Ishikawa (cell line): ENCODE measurements at regions not wholly inside any gene's neighbourhood (a gene's known extent, or its start where the extent isn't known, plus 50 kb on each side); places are given as distances from the start of the nearest gene placed in this dataset.

ENCODE experiments used
- CEBPB ChIP-seq: IDR thresholded peaks from 2 replicates; pipeline ENCODE4 v1.6.1; 2012
- CREB1 ChIP-seq: IDR thresholded peaks from 2 replicates; pipeline ENCODE4 v1.6.1; 2012; ENCODE audit warnings: low read depth
- EGR1 ChIP-seq: IDR thresholded peaks from 2 replicates; pipeline ENCODE4 v1.6.1; 2012
- EP300 ChIP-seq: IDR thresholded peaks from 2 replicates; pipeline ENCODE4 v1.6.1; 2012; ENCODE audit warnings: borderline replicate concordance
- FOXM1 ChIP-seq: IDR thresholded peaks from 2 replicates; pipeline ENCODE4 v1.6.1; 2012; ENCODE audit warnings: low read depth, borderline replicate concordance
- MAX ChIP-seq: IDR thresholded peaks from 2 replicates; pipeline ENCODE4 v1.6.1; 2012
- NFIC ChIP-seq: IDR thresholded peaks from 2 replicates; pipeline ENCODE4 v1.6.1; 2012
- RAD21 ChIP-seq: IDR thresholded peaks from 2 replicates; pipeline ENCODE4 v1.6.1; 2012; ENCODE audit warnings: low read depth
- REST ChIP-seq: IDR thresholded peaks from 2 replicates; pipeline ENCODE4 v1.6.1; 2012; ENCODE audit warnings: low read depth, mild to moderate bottlenecking
- TAF1 ChIP-seq: IDR thresholded peaks from 2 replicates; pipeline ENCODE4 v1.6.1; 2012; ENCODE audit warnings: low read depth, mild to moderate bottlenecking
- TCF12 ChIP-seq: IDR thresholded peaks from 2 replicates; pipeline ENCODE4 v1.6.1; 2012; ENCODE audit warnings: low read depth
- TEAD4 ChIP-seq: IDR thresholded peaks from 2 replicates; pipeline ENCODE4 v1.6.1; 2012
- USF1 ChIP-seq: IDR thresholded peaks from 2 replicates; pipeline ENCODE4 v1.6.1; 2012
- YY1 ChIP-seq: IDR thresholded peaks from 2 replicates; pipeline ENCODE4 v1.6.1; 2012; ENCODE audit warnings: low read depth
- ZBTB7A ChIP-seq: IDR thresholded peaks from 2 replicates; pipeline ENCODE4 v1.6.1; 2012; ENCODE audit warnings: low read depth

- no peak for TF ChIP-seq USF1
- no peak for TF ChIP-seq MAX
- TF ChIP-seq CREB1: no peak
- no peak for TF ChIP-seq TEAD4
- no peak for TF ChIP-seq TAF1
- TF ChIP-seq YY1: no peak
- no peak for TF ChIP-seq FOXM1
- no peak for TF ChIP-seq EGR1
- no peak for TF ChIP-seq REST
Observed at GRCh38 chr5:174505621-174506020, 218.8 kb upstream of the MSX2 start.

GRCh38 chr5:174511714-174512253 lies 212.6 kb upstream of the MSX2 start:
- TF ChIP-seq FOXM1 (no peak), RAD21 (no peak), EGR1 (no peak), CREB1 (no peak), NFIC (no peak), CEBPB (no peak), USF1 (no peak)

GRCh38 chr5:174514325-174514724 lies 210.1 kb upstream of the MSX2 start:
- TF ChIP-seq REST: no peak
- no peak for TF ChIP-seq ZBTB7A
- TF ChIP-seq TCF12: no peak
- TF ChIP-seq MAX: no peak
- no peak for TF ChIP-seq CEBPB
- no peak for TF ChIP-seq EP300
- no peak for TF ChIP-seq CREB1
- TF ChIP-seq EGR1: no peak
- no peak for TF ChIP-seq RAD21
- TF ChIP-seq FOXM1: no peak
- no peak for TF ChIP-seq YY1
- TF ChIP-seq USF1: no peak
- TF ChIP-seq TAF1: no peak

- TF ChIP-seq FOXM1: no peak
- TF ChIP-seq EGR1: no peak
- TF ChIP-seq EP300: no peak
- no peak for TF ChIP-seq TEAD4
- TF ChIP-seq RAD21: no peak
- no peak for TF ChIP-seq YY1
- no peak for TF ChIP-seq NFIC
- no peak for TF ChIP-seq MAX
- TF ChIP-seq CEBPB: no peak
- TF ChIP-seq CREB1: no peak
Observed at GRCh38 chr5:174514983-174515394, 209.4 kb upstream of the MSX2 start.

- TF ChIP-seq TEAD4 (no peak), FOXM1 (no peak), EGR1 (no peak), NFIC (no peak), YY1 (no peak), RAD21 (no peak), MAX (no peak), ZBTB7A (no peak), REST (no peak), CREB1 (no peak), TCF12 (no peak), CEBPB (no peak)
Observed at GRCh38 chr5:174516741-174517140, 207.6 kb upstream of the MSX2 start.
